SK-N-SH (cell line): ENCODE measurements at regions not wholly inside any gene's neighbourhood (a gene's known extent, or its start where the extent isn't known, plus 50 kb on each side); places are given as distances from the start of the nearest gene placed in this dataset.

Experiments used
- CTCF ChIA-PET: fragments of 300-600, 350-600 bp; formaldehyde crosslinking; extraction: SDS; loops from one replicate; lab custom pipeline; 2021; lab: Yijun Ruan, JAX
- POLR2A ChIA-PET: fragments of 350-600 bp; sonication (Branson Sonifier 250); formaldehyde crosslinking; extraction: SDS; loops from one replicate; lab custom pipeline; 2020; ENCODE audit warnings: antibody characterized with exemption, inconsistent platforms; lab: Yijun Ruan, JAX
- DNase-seq: peaks from one replicate; pipeline ENCODE4 v3.0.0; 2012
- H2AFZ ChIP-seq: fragments of 200-600 bp; sonication (generic); 2 replicates; pipeline ENCODE4 v1.8.1; 2016; ENCODE audit warnings: antibody characterized with exemption, mild to moderate bottlenecking, low read depth
- H3F3A ChIP-seq: fragments of 200-600 bp; sonication (generic); replicated peaks from 2 replicates; pipeline ENCODE3; 2016; ENCODE audit warnings: antibody characterized with exemption, mild to moderate bottlenecking; ENCODE audit not compliant: insufficient read depth
- H3K27ac ChIP-seq, 2 experiments: fragments of 200-500 bp in 1 of 2; fragments of 200-600 bp in 1 of 2; sonication (Bioruptor generic) in 1 of 2; sonication (generic), shearing (Covaris generic) in 1 of 2; 2 replicates each; pipeline versions ENCODE4 v1.5.1 to v1.6.1; 2014 to 2016; ENCODE audit warnings: low read depth in 2 of 2, inconsistent platforms in 1 of 2, low read length in 1 of 2, mild to moderate bottlenecking in 1 of 2, mixed read lengths in 1 of 2
- H3K27me3 ChIP-seq: fragments of 200-600 bp; sonication (generic), shearing (Covaris generic); 2 replicates; pipeline ENCODE4 v1.6.1; 2016; ENCODE audit warnings: mixed run types; ENCODE audit not compliant: insufficient read depth
- H3K36me3 ChIP-seq, 2 experiments: fragments of 200-500 bp in 1 of 2; fragments of 200-600 bp in 1 of 2; sonication (Bioruptor generic) in 1 of 2; sonication (generic) in 1 of 2; replicated peaks in 1 of 2; 2 replicates each; pipeline versions ENCODE3 to v1.5.1; 2014 to 2016; ENCODE audit warnings: low read length in 1 of 2, mild to moderate bottlenecking in 1 of 2; ENCODE audit not compliant: insufficient read depth in 2 of 2, control insufficient read depth in 1 of 2
- H3K4me1 ChIP-seq, 2 experiments: fragments of 200-500 bp in 1 of 2; fragments of 200-600 bp in 1 of 2; sonication (Bioruptor generic) in 1 of 2; sonication (generic), shearing (Covaris generic) in 1 of 2; 2 replicates each; pipeline versions ENCODE4 v1.5.1 to v1.6.1; 2014 to 2016; ENCODE audit warnings: low read depth in 1 of 2, low read length in 1 of 2, mixed run types in 1 of 2; ENCODE audit not compliant: insufficient read depth in 2 of 2, control insufficient read depth in 1 of 2
- H3K4me2 ChIP-seq: fragments of 200-600 bp; sonication (generic), shearing (Covaris generic); 2 replicates; pipeline ENCODE4 v1.6.1; 2017; ENCODE audit warnings: mixed run types
- H3K4me3 ChIP-seq, 2 experiments: fragments of 200-500 bp in 1 of 2; fragments of 200-600 bp in 1 of 2; sonication (Bioruptor generic) in 1 of 2; sonication (generic), shearing (Covaris generic) in 1 of 2; 2 replicates each; pipeline versions ENCODE4 v1.5.1 to v1.8.1; 2014 to 2016; ENCODE audit warnings: low read depth in 2 of 2, inconsistent platforms in 1 of 2, low read length in 1 of 2, mild to moderate bottlenecking in 1 of 2, mixed read lengths in 1 of 2, moderate library complexity in 1 of 2
- H3K79me2 ChIP-seq: fragments of 200-600 bp; sonication (generic); 2 replicates; pipeline ENCODE4 v1.8.1; 2017; ENCODE audit warnings: mild to moderate bottlenecking; ENCODE audit not compliant: insufficient read depth
- H3K9ac ChIP-seq: fragments of 200-600 bp; sonication (generic); 2 replicates; pipeline ENCODE4 v1.6.1; 2017; ENCODE audit warnings: mixed run types
- H3K9me2 ChIP-seq: fragments of 200-600 bp; sonication (generic); 2 replicates; pipeline ENCODE4 v1.6.1; 2017; ENCODE audit warnings: mixed run types
- H3K9me3 ChIP-seq: fragments of 200-600 bp; sonication (generic); 2 replicates; pipeline ENCODE4 v1.6.1; 2017; ENCODE audit warnings: mixed run types, mild to moderate bottlenecking, moderate library complexity
- H4K20me1 ChIP-seq: fragments of 200-600 bp; sonication (generic); 2 replicates; pipeline ENCODE4 v1.6.1; 2017; ENCODE audit warnings: mild to moderate bottlenecking, mixed run types; ENCODE audit not compliant: insufficient read depth
- CTCF ChIP-seq: fragments of 200-600 bp; sonication (generic); IDR thresholded peaks from 2 replicates; pipeline ENCODE4 v1.6.1; 2017; ENCODE audit warnings: antibody characterized with exemption, mild to moderate bottlenecking, moderate library complexity
- ELF1 ChIP-seq: IDR thresholded peaks from 2 replicates; pipeline ENCODE4 v1.4.0; 2012
- EP300 ChIP-seq, 2 experiments: IDR thresholded peaks; 2 replicates each; pipeline versions ENCODE4 v1.4.0 to v1.6.1; 2012; ENCODE audit warnings: borderline replicate concordance in 1 of 2, low read depth in 1 of 2, low read length in 1 of 2
- FOSL2 ChIP-seq: IDR thresholded peaks from 2 replicates; pipeline ENCODE4 v1.4.0; 2012; ENCODE audit warnings: low read depth, mild to moderate bottlenecking, moderate library complexity, borderline replicate concordance
- GABPA ChIP-seq: IDR thresholded peaks from 2 replicates; pipeline ENCODE4 v1.4.0; 2012; ENCODE audit warnings: low read depth, mild to moderate bottlenecking
- GATA2 ChIP-seq: sonication (generic); formaldehyde crosslinking; IDR thresholded peaks from 2 replicates; pipeline ENCODE4 v1.5.0; 2020; ENCODE audit warnings: mild to moderate bottlenecking, missing genetic modification reagents
- JUND ChIP-seq: IDR thresholded peaks from 2 replicates; pipeline ENCODE4 v1.4.0; 2012
- MXI1 ChIP-seq: IDR thresholded peaks from 2 replicates; pipeline ENCODE4 v1.6.1; 2012; ENCODE audit warnings: mild to moderate bottlenecking, low read depth, low read length, improper control_type of control experiment
- NFIC ChIP-seq: IDR thresholded peaks from 2 replicates; pipeline ENCODE4 v1.4.0; 2012; ENCODE audit warnings: borderline replicate concordance
- NRF1 ChIP-seq: IDR thresholded peaks from 2 replicates; pipeline ENCODE4 v1.6.1; 2012; ENCODE audit warnings: low read depth, mild to moderate bottlenecking, low read length
- PBX3 ChIP-seq: IDR thresholded peaks from 2 replicates; pipeline ENCODE4; 2012
- POLR2AphosphoS5 ChIP-seq: IDR thresholded peaks from 2 replicates; pipeline ENCODE4 v1.6.1; 2012; ENCODE audit warnings: low read depth, low read length
- RAD21 ChIP-seq: IDR thresholded peaks from 2 replicates; pipeline ENCODE4 v1.6.1; 2012; ENCODE audit warnings: mild to moderate bottlenecking, low read length
- RCOR1 ChIP-seq: fragments of 150-350 bp; IDR thresholded peaks from 2 replicates; pipeline ENCODE4 v1.6.1; 2017; ENCODE audit warnings: antibody characterized with exemption, low read length
- REST ChIP-seq: IDR thresholded peaks from 2 replicates; pipeline ENCODE4 v1.6.1; 2012; ENCODE audit warnings: mild to moderate bottlenecking, low read depth, low read length, moderate library complexity
- RXRA ChIP-seq: IDR thresholded peaks from 2 replicates; pipeline ENCODE4 v1.4.0; 2012; ENCODE audit warnings: low read depth, mild to moderate bottlenecking, borderline replicate concordance
- SIN3A ChIP-seq: IDR thresholded peaks from 2 replicates; pipeline ENCODE4 v1.6.1; 2012; ENCODE audit warnings: low read depth, mild to moderate bottlenecking, low read length, moderate library complexity, borderline replicate concordance
- TAF1 ChIP-seq: IDR thresholded peaks from 2 replicates; pipeline ENCODE4 v1.6.1; 2012; ENCODE audit warnings: low read depth, mild to moderate bottlenecking, low read length, moderate library complexity, borderline replicate concordance
- TEAD4 ChIP-seq: IDR thresholded peaks from 2 replicates; pipeline ENCODE4 v1.4.0; 2012; ENCODE audit warnings: mild to moderate bottlenecking, borderline replicate concordance; ENCODE audit not compliant: insufficient read depth
- USF2 ChIP-seq: fragments of 150-350 bp; IDR thresholded peaks from 2 replicates; pipeline ENCODE4 v1.6.1; 2017; ENCODE audit warnings: antibody characterized with exemption, low read length, low read depth, borderline replicate concordance
- WGBS: methylation state at CpG from one replicate; pipeline ENCODE4 v1.1.6; 2017; ENCODE audit warnings: low lambda C conversion rate; 5-methylcytosine and 5-hydroxymethylcytosine counted together

- Histone ChIP-seq H3K9me3 (no peaks in the 10 kb centered on the region), H2AFZ (no peak overlapping the region), H3F3A (no peaks in the 10 kb centered on the region), H3K27me3 (no peaks in the 10 kb centered on the region), H3K9me2 (no peaks in the 10 kb centered on the region), H3K4me2 (no peak overlapping the region), H3K4me1 (no peaks in the 10 kb centered on the region), H3K36me3 (no peaks in the 10 kb centered on the region), H3K27ac (no peak overlapping the region), H4K20me1 (no peaks in the 10 kb centered on the region), H3K4me3 (no peak overlapping the region), H3K79me2 (no peaks in the 10 kb centered on the region), H3K9ac (no peak overlapping the region)
- no peak for TF ChIP-seq GATA2 (CRISPR knock-in tag)
- no peak for TF ChIP-seq NFIC
- no peak for TF ChIP-seq REST
- no peak for TF ChIP-seq SIN3A
- TF ChIP-seq JUND, result no peak
- WGBS, result 65% methylated on average over 1 of the region's 1 CpG
- POLR2A ChIA-PET, result interaction anchor here (0.5 kb wide), 1 partner anchor 9 kb away, joined by 3 read pairs; no protein-coding TSS in a partner anchor
- DNase-seq, result no peak
- CTCF ChIA-PET, result no interaction called here
Measured at GRCh38 chr2:62281663-62282062, 85.7 kb downstream of the B3GNT2 start.

- H3K4me1 ChIP-seq, result no peaks in the 10 kb centered on the region
- TF ChIP-seq GABPA, result no peak
- no peak for TF ChIP-seq RXRA
- TF ChIP-seq RCOR1, result no peak
- TF ChIP-seq SIN3A, result no peak
- TF ChIP-seq JUND, result no peak
- TF ChIP-seq TAF1, result no peak
- TF ChIP-seq GATA2 (CRISPR knock-in tag), result no peak
- no peak for TF ChIP-seq PBX3
- TF ChIP-seq MXI1, result no peak
- TF ChIP-seq USF2, result no peak
- no peak for TF ChIP-seq FOSL2
- no peak for TF ChIP-seq POLR2AphosphoS5
- no peak for TF ChIP-seq EP300 (IDR thresholded peaks at IDR 0.05; ENCODE audit: borderline replicate concordance in 1 of 2, low read depth in 1 of 2, low read length in 1 of 2)
- TF ChIP-seq NRF1, result no peak
- TF ChIP-seq RAD21, result no peak
- no peak for TF ChIP-seq TEAD4
- TF ChIP-seq ELF1, result no peak
- no peak for TF ChIP-seq CTCF
- no peaks in the 10 kb centered on the region for H3K36me3 ChIP-seq
- H3K27ac ChIP-seq, result no peak overlapping the region
- H3K9ac ChIP-seq, result no peak overlapping the region
- H3F3A ChIP-seq, result no peaks in the 10 kb centered on the region
- no peak overlapping the region for H2AFZ ChIP-seq
- H3K4me3 ChIP-seq, result no peak overlapping the region
- 58% methylated on average over 1 of the region's 1 CpG for WGBS
- no peak overlapping the region for H3K4me2 ChIP-seq
- no peak for DNase-seq
- no peaks in the 10 kb centered on the region for H3K79me2 ChIP-seq
- no peaks in the 10 kb centered on the region for H3K27me3 ChIP-seq
- H4K20me1 ChIP-seq, result no peaks in the 10 kb centered on the region
- POLR2A ChIA-PET, result no interaction called here
- CTCF ChIA-PET, result interaction anchor here (0.6 kb wide), 1 partner anchor 11 kb away, joined by 5 read pairs; no protein-coding TSS in a partner anchor
- H3K9me3 ChIP-seq, result no peaks in the 10 kb centered on the region
- H3K9me2 ChIP-seq, result no peaks in the 10 kb centered on the region
Measured at GRCh38 chr2:62277688-62278087, 81.8 kb downstream of the B3GNT2 start.
